ENCODE measurements at regions not wholly inside any gene's neighbourhood (a gene's known extent, or its start where the extent isn't known, plus 50 kb on each side); places are given as distances from the start of the nearest gene placed in this dataset.
"Not testable (repeated sequence)": the region's sequence is repeated elsewhere in the genome, so short reads cannot be mapped to it uniquely, and the experiment has no call there.

- not testable (repeated sequence) for H3K9me3 ChIP-seq (ENCODE audit: control insufficient read depth, low read depth, low read length); H3K9ac ChIP-seq (ENCODE audit: low read length); H3K36me3 ChIP-seq (ENCODE audit: control insufficient read depth, low read depth, low read length); H3K27ac ChIP-seq (ENCODE audit: low read length); H3K4me1 ChIP-seq (ENCODE audit: control insufficient read depth, low read depth, low read length); H3K27me3 ChIP-seq (ENCODE audit: control insufficient read depth, insufficient read depth, low read length); H3K4me3 ChIP-seq (ENCODE audit: low read length)
These were observed 90.2 kb downstream of the LACC1 start for GRCh38 chr13:43969919-43970318.

GRCh38 chr13:43970520-43971242 is 91.0 kb downstream of the LACC1 start:
- not testable (repeated sequence) for H3K9ac ChIP-seq (ENCODE audit: low read length); H3K4me1 ChIP-seq (ENCODE audit: control insufficient read depth, low read depth, low read length); H3K27ac ChIP-seq (ENCODE audit: low read length); H3K27me3 ChIP-seq (ENCODE audit: control insufficient read depth, insufficient read depth, low read length); H3K9me3 ChIP-seq (ENCODE audit: control insufficient read depth, low read depth, low read length); H3K36me3 ChIP-seq (ENCODE audit: control insufficient read depth, low read depth, low read length); H3K4me3 ChIP-seq (ENCODE audit: low read length)

GRCh38 chr13:43971324-43971723 is 91.6 kb downstream of the LACC1 start:
- H3K27ac ChIP-seq (ENCODE audit: low read length); H3K4me1 ChIP-seq (ENCODE audit: control insufficient read depth, low read depth, low read length); H3K27me3 ChIP-seq (ENCODE audit: control insufficient read depth, insufficient read depth, low read length); H3K9me3 ChIP-seq (ENCODE audit: control insufficient read depth, low read depth, low read length); H3K9ac ChIP-seq (ENCODE audit: low read length); H3K36me3 ChIP-seq (ENCODE audit: control insufficient read depth, low read depth, low read length); H3K4me3 ChIP-seq (ENCODE audit: low read length): not testable (repeated sequence)

- Histone ChIP-seq H3K4me3 (ENCODE audit: low read length) (no peak overlapping the region), H3K36me3 (ENCODE audit: control insufficient read depth, low read depth, low read length) (no peaks in the 10 kb centered on the region), H3K9ac (ENCODE audit: low read length) (no peak overlapping the region), H3K9me3 (ENCODE audit: control insufficient read depth, low read depth, low read length) (no peaks in the 10 kb centered on the region), H3K27ac (ENCODE audit: low read length) (no peak overlapping the region), H3K4me1 (ENCODE audit: control insufficient read depth, low read depth, low read length) (no peaks in the 10 kb centered on the region), H3K27me3 (ENCODE audit: control insufficient read depth, insufficient read depth, low read length) (no peaks in the 10 kb centered on the region)
These were observed 98.2 kb downstream of the LACC1 start for GRCh38 chr13:43977911-43978310.

- no peaks in the 10 kb centered on the region for H3K4me1 ChIP-seq (ENCODE audit: control insufficient read depth, low read depth, low read length)
- no peak overlapping the region for H3K4me3 ChIP-seq (ENCODE audit: low read length)
- no peaks in the 10 kb centered on the region for H3K9me3 ChIP-seq (ENCODE audit: control insufficient read depth, low read depth, low read length)
- H3K9ac ChIP-seq (ENCODE audit: low read length) = no peak overlapping the region
- no peak overlapping the region for H3K27ac ChIP-seq (ENCODE audit: low read length)
- H3K36me3 ChIP-seq (ENCODE audit: control insufficient read depth, low read depth, low read length) = no peaks in the 10 kb centered on the region
- H3K27me3 ChIP-seq (ENCODE audit: control insufficient read depth, insufficient read depth, low read length) = no peaks in the 10 kb centered on the region
These were observed 99.0 kb downstream of the LACC1 start for GRCh38 chr13:43978688-43979087.

GRCh38 chr13:43979492-43979891 is 99.8 kb downstream of the LACC1 start:
- Histone ChIP-seq H3K4me1 (ENCODE audit: control insufficient read depth, low read depth, low read length) (peaks cover 4% of the 10 kb centered on the region), H3K9me3 (ENCODE audit: control insufficient read depth, low read depth, low read length) (no peaks in the 10 kb centered on the region), H3K4me3 (ENCODE audit: low read length) (no peak overlapping the region), H3K27ac (ENCODE audit: low read length) (no peak overlapping the region), H3K36me3 (ENCODE audit: control insufficient read depth, low read depth, low read length) (no peaks in the 10 kb centered on the region), H3K9ac (ENCODE audit: low read length) (no peak overlapping the region), H3K27me3 (ENCODE audit: control insufficient read depth, insufficient read depth, low read length) (no peaks in the 10 kb centered on the region)

GRCh38 chr13:43980587-43980986 is 100.9 kb downstream of the LACC1 start:
- Histone ChIP-seq H3K9ac (ENCODE audit: low read length) (no peak overlapping the region), H3K9me3 (ENCODE audit: control insufficient read depth, low read depth, low read length) (no peaks in the 10 kb centered on the region), H3K4me3 (ENCODE audit: low read length) (no peak overlapping the region), H3K4me1 (ENCODE audit: control insufficient read depth, low read depth, low read length) (peaks cover 9% of the 10 kb centered on the region), H3K27ac (ENCODE audit: low read length) (no peak overlapping the region), H3K27me3 (ENCODE audit: control insufficient read depth, insufficient read depth, low read length) (no peaks in the 10 kb centered on the region), H3K36me3 (ENCODE audit: control insufficient read depth, low read depth, low read length) (no peaks in the 10 kb centered on the region)

- no peak overlapping the region for H3K4me3 ChIP-seq (ENCODE audit: low read length)
- no peaks in the 10 kb centered on the region for H3K9me3 ChIP-seq (ENCODE audit: control insufficient read depth, low read depth, low read length)
- H3K4me1 ChIP-seq (ENCODE audit: control insufficient read depth, low read depth, low read length) = peaks cover 9% of the 10 kb centered on the region
- no peak overlapping the region for H3K27ac ChIP-seq (ENCODE audit: low read length)
- no peaks in the 10 kb centered on the region for H3K36me3 ChIP-seq (ENCODE audit: control insufficient read depth, low read depth, low read length)
- no peaks in the 10 kb centered on the region for H3K27me3 ChIP-seq (ENCODE audit: control insufficient read depth, insufficient read depth, low read length)
- no peak overlapping the region for H3K9ac ChIP-seq (ENCODE audit: low read length)
These were observed 101.4 kb downstream of the LACC1 start for GRCh38 chr13:43981091-43981490.

- no peak overlapping the region for H3K9ac ChIP-seq (ENCODE audit: low read length)
- no peak overlapping the region for H3K27ac ChIP-seq (ENCODE audit: low read length)
- no peaks in the 10 kb centered on the region for H3K27me3 ChIP-seq (ENCODE audit: control insufficient read depth, insufficient read depth, low read length)
- H3K36me3 ChIP-seq (ENCODE audit: control insufficient read depth, low read depth, low read length) = no peaks in the 10 kb centered on the region
- H3K4me1 ChIP-seq (ENCODE audit: control insufficient read depth, low read depth, low read length) = peaks cover 9% of the 10 kb centered on the region
- H3K9me3 ChIP-seq (ENCODE audit: control insufficient read depth, low read depth, low read length) = no peaks in the 10 kb centered on the region
- no peak overlapping the region for H3K4me3 ChIP-seq (ENCODE audit: low read length)
These were observed 102.0 kb downstream of the LACC1 start for GRCh38 chr13:43981512-43982301.

GRCh38 chr13:43983373-43983772 is 103.7 kb downstream of the LACC1 start:
- Histone ChIP-seq H3K4me1 (ENCODE audit: control insufficient read depth, low read depth, low read length) (peaks cover 9% of the 10 kb centered on the region), H3K27ac (ENCODE audit: low read length) (no peak overlapping the region), H3K36me3 (ENCODE audit: control insufficient read depth, low read depth, low read length) (no peaks in the 10 kb centered on the region), H3K4me3 (ENCODE audit: low read length) (no peak overlapping the region), H3K9me3 (ENCODE audit: control insufficient read depth, low read depth, low read length) (no peaks in the 10 kb centered on the region), H3K9ac (ENCODE audit: low read length) (no peak overlapping the region), H3K27me3 (ENCODE audit: control insufficient read depth, insufficient read depth, low read length) (no peaks in the 10 kb centered on the region)

- H3K9me3 ChIP-seq (ENCODE audit: control insufficient read depth, low read depth, low read length) = no peaks in the 10 kb centered on the region
- no peak overlapping the region for H3K9ac ChIP-seq (ENCODE audit: low read length)
- no peaks in the 10 kb centered on the region for H3K36me3 ChIP-seq (ENCODE audit: control insufficient read depth, low read depth, low read length)
- no peak overlapping the region for H3K27ac ChIP-seq (ENCODE audit: low read length)
- peaks cover 9% of the 10 kb centered on the region for H3K4me1 ChIP-seq (ENCODE audit: control insufficient read depth, low read depth, low read length)
- no peaks in the 10 kb centered on the region for H3K27me3 ChIP-seq (ENCODE audit: control insufficient read depth, insufficient read depth, low read length)
- H3K4me3 ChIP-seq (ENCODE audit: low read length) = no peak overlapping the region
These were observed 104.6 kb downstream of the LACC1 start for GRCh38 chr13:43984292-43984691.
